Colonic mucosa (tissue), 4 donors: ENCODE measurements at regions not wholly inside any gene's neighbourhood (a gene's known extent, or its start where the extent isn't known, plus 50 kb on each side); places are given as distances from the start of the nearest gene placed in this dataset.

Experiments
- DNase-seq: peaks from one replicate; pipeline ENCODE4 v3.0.0-alpha.2; 2020
- H3K27ac ChIP-seq: fragments of 200-600 bp; one replicate; pipeline ENCODE4 v1.8.0; 2021
- H3K27me3 ChIP-seq: fragments of 200-600 bp; one replicate; pipeline ENCODE4 v1.8.0; 2021
- H3K36me3 ChIP-seq: fragments of 200-600 bp; one replicate; pipeline ENCODE4 v1.8.0; 2021
- H3K4me1 ChIP-seq: fragments of 200-600 bp; one replicate; pipeline ENCODE4 v1.8.0; 2021; ENCODE audit warnings: mild to moderate bottlenecking
- H3K4me3 ChIP-seq: fragments of 200-600 bp; one replicate; pipeline ENCODE4 v1.8.0; 2021
- H3K9ac ChIP-seq, 2 donors: one replicate each; pipeline ENCODE4 v1.7.0; 2013; ENCODE audit warnings: control low read depth in 2 of 2, low read depth in 2 of 2, low read length in 2 of 2
- H3K9me3 ChIP-seq: fragments of 200-600 bp; one replicate; pipeline ENCODE4 v1.8.0; 2021
- CTCF ChIP-seq: fragments of 200-600 bp; IDR thresholded peaks from one replicate; pipeline ENCODE4 v1.8.0; 2022; ENCODE audit warnings: antibody characterized with exemption, mild to moderate bottlenecking
- intact Hi-C: fragments of 100-400 bp; cut with DNase I; formaldehyde crosslinking; loops from one replicate; pipeline ENCODE4 v1.14.1; 2022
- donor health status: healthy.
- donor health status: DM: no; HTN: no; CAD: no.
- donor health status: DM: no; HTN: no; CAD: no.

GRCh38 chr10:4076983-4077382 is 292.0 kb upstream of the KLF6 start:
- Histone ChIP-seq H3K36me3 (no peaks in the 10 kb centered on the region), H3K9ac (no peak overlapping the region), H3K4me1 (no peaks in the 10 kb centered on the region), H3K9me3 (no peaks in the 10 kb centered on the region), H3K27ac (no peak overlapping the region), H3K27me3 (no peaks in the 10 kb centered on the region), H3K4me3 (no peak overlapping the region)
- no peak for TF ChIP-seq CTCF
- intact Hi-C loops: no loop called here
- DNase-seq: no peak

- Histone ChIP-seq H3K4me1 (no peaks in the 10 kb centered on the region), H3K27me3 (no peaks in the 10 kb centered on the region), H3K9ac (no peak overlapping the region), H3K4me3 (no peak overlapping the region), H3K9me3 (no peaks in the 10 kb centered on the region), H3K36me3 (no peaks in the 10 kb centered on the region), H3K27ac (no peak overlapping the region)
- intact Hi-C loops: no loop called here
- TF ChIP-seq CTCF: no peak
- no peak for DNase-seq
Measured at GRCh38 chr10:4075443-4075842, 290.4 kb upstream of the KLF6 start.

- no peaks in the 10 kb centered on the region for H3K9me3 ChIP-seq
- H3K4me1 ChIP-seq: no peaks in the 10 kb centered on the region
- no peak for DNase-seq
- H3K27me3 ChIP-seq: no peaks in the 10 kb centered on the region
- H3K9ac ChIP-seq: no peak overlapping the region
- H3K36me3 ChIP-seq: no peaks in the 10 kb centered on the region
- H3K27ac ChIP-seq: no peak overlapping the region
- no peak overlapping the region for H3K4me3 ChIP-seq
- TF ChIP-seq CTCF: no peak
- intact Hi-C loops: no loop called here
Measured at GRCh38 chr10:4074545-4075407, 289.8 kb upstream of the KLF6 start.

GRCh38 chr10:4073912-4074311 is 288.9 kb upstream of the KLF6 start:
- H3K9me3 ChIP-seq: no peaks in the 10 kb centered on the region
- intact Hi-C loops: no loop called here
- no peaks in the 10 kb centered on the region for H3K27me3 ChIP-seq
- DNase-seq: no peak
- no peaks in the 10 kb centered on the region for H3K36me3 ChIP-seq
- no peak overlapping the region for H3K4me3 ChIP-seq
- no peak overlapping the region for H3K9ac ChIP-seq
- no peaks in the 10 kb centered on the region for H3K4me1 ChIP-seq
- no peak overlapping the region for H3K27ac ChIP-seq
- no peak for TF ChIP-seq CTCF

- TF ChIP-seq CTCF: no peak
- H3K9me3 ChIP-seq: no peaks in the 10 kb centered on the region
- H3K27ac ChIP-seq: no peak overlapping the region
- DNase-seq: no peak
- H3K27me3 ChIP-seq: no peaks in the 10 kb centered on the region
- no peak overlapping the region for H3K4me3 ChIP-seq
- intact Hi-C loops: no loop called here
- H3K9ac ChIP-seq: no peak overlapping the region
- H3K36me3 ChIP-seq: no peaks in the 10 kb centered on the region
- no peaks in the 10 kb centered on the region for H3K4me1 ChIP-seq
Measured at GRCh38 chr10:4070921-4071660, 286.1 kb upstream of the KLF6 start.
